Right lobe of liver (tissue), 6 donors: ENCODE measurements at regions not wholly inside any gene's neighbourhood (a gene's known extent, or its start where the extent isn't known, plus 50 kb on each side); places are given as distances from the start of the nearest gene placed in this dataset.
"Not testable (repeated sequence)": the region's sequence is repeated elsewhere in the genome, so short reads cannot be mapped to it uniquely, and the experiment has no call there.

Source experiments
- ATAC-seq, 4 donors: fragments of 200-7000 bp; cut with Tn5 transposase; one replicate each; pipeline ENCODE4 v1.9.1; 2020; ENCODE audit warnings: mild to moderate bottlenecking in 4 of 4, moderate library complexity in 4 of 4
- DNase-seq, 3 donors: peaks; one replicate each; pipeline ENCODE4 v3.0.0-alpha.2; 2020
- H3K27ac ChIP-seq, 3 donors: fragments of 200-600 bp; one replicate each; pipeline ENCODE4 v1.8.0; 2022
- H3K27me3 ChIP-seq, 2 donors: fragments of 200-600 bp; one replicate each; pipeline ENCODE4 v1.8.0; 2022
- H3K36me3 ChIP-seq, 4 donors: fragments of 200-600 bp; sonication (generic) in 1 of 4; one replicate each; pipeline versions ENCODE4 v1.5.1 to v1.8.0; 2017 to 2022; ENCODE audit warnings: control low read depth in 1 of 4
- H3K4me1 ChIP-seq, 4 donors: fragments of 200-600 bp; sonication (generic) in 1 of 4; one replicate each; pipeline versions ENCODE4 v1.5.1 to v1.8.0; 2017 to 2022; ENCODE audit warnings: control low read depth in 1 of 4
- H3K4me3 ChIP-seq, 3 donors: fragments of 200-600 bp; one replicate each; pipeline ENCODE4 v1.8.0; 2022
- H3K9me3 ChIP-seq, 4 donors: fragments of 200-600 bp; sonication (generic) in 1 of 4; one replicate each; pipeline versions ENCODE4 v1.5.1 to v1.8.0; 2017 to 2022; ENCODE audit warnings: control low read depth in 1 of 4
- POLR2A ChIP-seq: fragments of 450-650 bp; IDR thresholded peaks from one replicate; pipeline ENCODE4 v1.6.1; 2017; ENCODE audit warnings: antibody characterized with exemption, mild to moderate bottlenecking
- WGBS: methylation state at CpG from one replicate; pipeline ENCODE4 v1.1.6; 2018; ENCODE audit warnings: low coverage, low lambda C conversion rate; ENCODE audit not compliant: insufficient coverage; ENCODE audit errors: missing lambda C conversion rate; 5-methylcytosine and 5-hydroxymethylcytosine counted together
- intact Hi-C, 2 donors: fragments of 100-400 bp; cut with DNase I; formaldehyde crosslinking; loops; one replicate each; pipeline versions ENCODE4 v1.11.2 to v1.14.1; 2022
- TF ChIP-seq, protein P1 (sequence below), 4 donors: fragments of 200-600 bp in 3 of 4; fragments of 450-650 bp in 1 of 4; IDR thresholded peaks; one replicate each; pipeline versions ENCODE4 v1.5.1 to v1.8.0; 2016 to 2022; ENCODE audit warnings: antibody characterized with exemption in 4 of 4, mild to moderate bottlenecking in 2 of 4
- donor health status: DM: no; HTN: yes; CAD: no.
- donor health status: DM: no; HTN: no; CAD: no.
- donor health status: DM: no; HTN: no; CAD: no.
- donor health status: DM: no; HTN: yes; CAD: no.
- donor health status: DM: no; HTN: yes; CAD: no.

GRCh38 chr6:34646714-34647113 is 49.9 kb downstream of the ILRUN start:
- H3K27me3 ChIP-seq: no peaks in the 10 kb centered on the region
- WGBS: 100% methylated on average over 1 of the region's 2 CpGs
- ATAC-seq: no peak

GRCh38 chr6:34645627-34646026 is 50.9 kb downstream of the ILRUN start:
- H3K36me3 ChIP-seq: peaks cover 0 to 28% (median under 1%) of the 10 kb centered on the region in 4 donors
- ATAC-seq: no peak
- TF ChIP-seq, protein P1, sequence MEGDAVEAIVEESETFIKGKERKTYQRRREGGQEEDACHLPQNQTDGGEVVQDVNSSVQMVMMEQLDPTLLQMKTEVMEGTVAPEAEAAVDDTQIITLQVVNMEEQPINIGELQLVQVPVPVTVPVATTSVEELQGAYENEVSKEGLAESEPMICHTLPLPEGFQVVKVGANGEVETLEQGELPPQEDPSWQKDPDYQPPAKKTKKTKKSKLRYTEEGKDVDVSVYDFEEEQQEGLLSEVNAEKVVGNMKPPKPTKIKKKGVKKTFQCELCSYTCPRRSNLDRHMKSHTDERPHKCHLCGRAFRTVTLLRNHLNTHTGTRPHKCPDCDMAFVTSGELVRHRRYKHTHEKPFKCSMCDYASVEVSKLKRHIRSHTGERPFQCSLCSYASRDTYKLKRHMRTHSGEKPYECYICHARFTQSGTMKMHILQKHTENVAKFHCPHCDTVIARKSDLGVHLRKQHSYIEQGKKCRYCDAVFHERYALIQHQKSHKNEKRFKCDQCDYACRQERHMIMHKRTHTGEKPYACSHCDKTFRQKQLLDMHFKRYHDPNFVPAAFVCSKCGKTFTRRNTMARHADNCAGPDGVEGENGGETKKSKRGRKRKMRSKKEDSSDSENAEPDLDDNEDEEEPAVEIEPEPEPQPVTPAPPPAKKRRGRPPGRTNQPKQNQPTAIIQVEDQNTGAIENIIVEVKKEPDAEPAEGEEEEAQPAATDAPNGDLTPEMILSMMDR (IDR thresholded peaks at IDR 0.05): no peak
- no peak for TF ChIP-seq POLR2A
- H3K27ac ChIP-seq: no peak overlapping the region
- H3K4me3 ChIP-seq: no peak overlapping the region
- intact Hi-C loops: no loop called here
- no peaks in the 10 kb centered on the region for H3K27me3 ChIP-seq
- no peak for DNase-seq
- H3K4me1 ChIP-seq: peaks cover 0 to 6% (median 0%) of the 10 kb centered on the region in 4 donors
- 96% methylated on average over 4 of the region's 5 CpGs for WGBS
- no peaks in the 10 kb centered on the region for H3K9me3 ChIP-seq

More at GRCh38 chr6:34646714-34647113, 49.9 kb downstream of the ILRUN start:
- H3K4me1 ChIP-seq: peaks cover 0 to 16% (median 2%) of the 10 kb centered on the region in 4 donors
- peaks cover 0 to 28% (median under 1%) of the 10 kb centered on the region in 4 donors for H3K36me3 ChIP-seq
- H3K9me3 ChIP-seq: no peaks in the 10 kb centered on the region
- no peak overlapping the region for H3K27ac ChIP-seq
- intact Hi-C loops: no loop called here
- TF ChIP-seq, protein P1 (IDR thresholded peaks at IDR 0.05): no peak
- DNase-seq: no peak
- no peak overlapping the region for H3K4me3 ChIP-seq

DNA sequence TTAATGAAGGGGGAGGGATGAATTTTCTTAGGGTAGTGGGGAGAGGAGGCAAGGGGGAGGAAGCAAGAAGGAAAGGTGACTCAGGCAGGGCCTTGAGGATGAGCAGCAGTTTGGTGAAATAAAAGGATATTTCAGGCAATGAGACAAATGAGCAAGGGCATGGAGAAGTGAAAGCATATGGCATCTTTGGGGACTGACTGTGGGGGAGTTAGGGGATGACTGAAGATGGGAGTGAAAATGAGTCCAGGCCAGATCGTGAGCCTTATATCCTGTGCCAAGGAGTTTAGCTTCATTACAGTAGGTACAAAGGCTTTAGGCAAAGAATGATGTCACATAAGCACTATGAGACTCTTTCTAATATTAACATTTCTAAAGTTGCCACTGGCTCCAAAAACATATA is 51.9 kb downstream of the ILRUN start:
- no peaks in the 10 kb centered on the region for H3K9me3 ChIP-seq
- intact Hi-C loops: no loop called here
- H3K27me3 ChIP-seq: no peaks in the 10 kb centered on the region
- WGBS: no CpG with 5 or more reads among the region's 1 CpG
- DNase-seq (no peak), ATAC-seq (no peak)
- TF ChIP-seq POLR2A: no peak
- TF ChIP-seq, protein P1 (IDR thresholded peaks at IDR 0.05): no peak
- peaks cover 0 to 12% (median 0%) of the 10 kb centered on the region in 4 donors for H3K4me1 ChIP-seq
- H3K4me3 ChIP-seq: no peak overlapping the region
- no peak overlapping the region for H3K27ac ChIP-seq
- peaks cover 0 to 28% (median under 1%) of the 10 kb centered on the region in 4 donors for H3K36me3 ChIP-seq

DNA sequence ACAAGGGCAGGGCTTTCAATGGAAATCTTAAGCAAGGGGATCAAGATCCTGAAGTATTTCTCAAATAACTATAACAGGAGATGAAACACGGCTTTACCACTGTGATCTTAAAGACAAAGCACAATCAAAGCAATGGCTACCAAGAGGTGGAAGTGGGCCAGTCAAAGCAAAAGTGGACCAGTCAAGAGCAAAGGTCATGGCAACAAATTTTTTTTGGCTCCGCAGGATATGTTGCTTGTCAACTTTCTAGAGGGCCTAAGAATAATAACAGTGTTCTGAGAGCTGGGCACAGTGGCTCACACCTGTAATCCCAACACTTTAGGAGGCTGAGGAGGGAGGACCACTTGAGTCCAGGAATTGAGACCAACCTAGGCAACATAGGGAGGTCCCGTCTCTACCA is 54.1 kb downstream of the ILRUN start:
- 30% methylated on average over 2 of the region's 3 CpGs for WGBS
- Histone ChIP-seq H3K4me1 (peaks cover 0 to 23% (median 0%) of the 10 kb centered on the region in 4 donors), H3K36me3 (peaks cover 0 to 19% (median under 1%) of the 10 kb centered on the region in 4 donors), H3K27me3 (no peaks in the 10 kb centered on the region), H3K27ac (no peak overlapping the region), H3K9me3 (no peaks in the 10 kb centered on the region), H3K4me3 (no peak overlapping the region)
- ATAC-seq (peak in 2 of 4 donors; percentile 34 to 65), DNase-seq (no peak)
- TF ChIP-seq, protein P1 (IDR thresholded peaks at IDR 0.05): no peak
- no peak for TF ChIP-seq POLR2A
- intact Hi-C loops: no loop called here

- Histone ChIP-seq H3K27ac (peak overlapping the region in 2 of 3 donors; percentile 12 to 51), H3K4me1 (peaks cover 0 to 23% (median 0%) of the 10 kb centered on the region in 4 donors)
- H3K4me3 ChIP-seq, ATAC-seq, H3K36me3 ChIP-seq, intact Hi-C loops, DNase-seq, H3K9me3 ChIP-seq, H3K27me3 ChIP-seq: not testable (repeated sequence)
- WGBS: 89% methylated on average over 10 of the region's 16 CpGs
These were observed 56.3 kb downstream of the ILRUN start for GRCh38 chr6:34640074-34640849.
